ENCODE measurements at regions not wholly inside any gene's neighbourhood (a gene's known extent, or its start where the extent isn't known, plus 50 kb on each side); places are given as distances from the start of the nearest gene placed in this dataset.

DNA sequence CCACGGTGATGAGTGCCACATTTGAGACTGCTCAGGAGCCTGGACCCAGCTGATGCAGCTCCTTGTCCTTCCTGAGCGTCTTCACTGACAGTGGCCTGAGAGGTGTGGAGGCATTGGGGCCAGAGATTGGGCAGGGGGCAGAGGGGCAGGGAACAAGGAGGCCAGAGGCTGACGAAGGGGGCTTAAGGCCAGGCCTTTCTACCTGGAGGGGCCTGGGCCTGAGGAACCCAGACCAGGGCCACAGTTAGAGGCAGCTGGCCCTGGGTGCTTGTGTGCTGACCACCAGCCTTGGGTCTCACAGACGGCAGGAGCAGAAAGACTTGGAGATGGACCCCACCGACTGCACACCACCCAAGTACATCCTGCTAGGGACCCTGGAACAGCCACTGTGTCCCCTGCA lies 168.2 kb upstream of the ZNF267 start:
- no peak overlapping the region for H3K27ac ChIP-seq (replicated peaks in 1 of 4)
- no peak overlapping the region for H3K4me3 ChIP-seq
- TF ChIP-seq POLR2AphosphoS5 (IDR thresholded peaks at IDR 0.05), result no peak
- TF ChIP-seq POLR2A (IDR thresholded peaks at IDR 0.05; ENCODE audit: low read depth), result no peak
- TF ChIP-seq, protein P1, sequence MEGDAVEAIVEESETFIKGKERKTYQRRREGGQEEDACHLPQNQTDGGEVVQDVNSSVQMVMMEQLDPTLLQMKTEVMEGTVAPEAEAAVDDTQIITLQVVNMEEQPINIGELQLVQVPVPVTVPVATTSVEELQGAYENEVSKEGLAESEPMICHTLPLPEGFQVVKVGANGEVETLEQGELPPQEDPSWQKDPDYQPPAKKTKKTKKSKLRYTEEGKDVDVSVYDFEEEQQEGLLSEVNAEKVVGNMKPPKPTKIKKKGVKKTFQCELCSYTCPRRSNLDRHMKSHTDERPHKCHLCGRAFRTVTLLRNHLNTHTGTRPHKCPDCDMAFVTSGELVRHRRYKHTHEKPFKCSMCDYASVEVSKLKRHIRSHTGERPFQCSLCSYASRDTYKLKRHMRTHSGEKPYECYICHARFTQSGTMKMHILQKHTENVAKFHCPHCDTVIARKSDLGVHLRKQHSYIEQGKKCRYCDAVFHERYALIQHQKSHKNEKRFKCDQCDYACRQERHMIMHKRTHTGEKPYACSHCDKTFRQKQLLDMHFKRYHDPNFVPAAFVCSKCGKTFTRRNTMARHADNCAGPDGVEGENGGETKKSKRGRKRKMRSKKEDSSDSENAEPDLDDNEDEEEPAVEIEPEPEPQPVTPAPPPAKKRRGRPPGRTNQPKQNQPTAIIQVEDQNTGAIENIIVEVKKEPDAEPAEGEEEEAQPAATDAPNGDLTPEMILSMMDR (IDR thresholded peaks at IDR 0.05), result no peak
- no peak for TF ChIP-seq EP300 (IDR thresholded peaks at IDR 0.05)
- DNase-seq (ENCODE audit: extremely low spot score), result no peak
- H3K36me3 ChIP-seq, result peaks cover 35 to 74% (median 61%) of the 10 kb centered on the region in 4 donors
- WGBS, result 93% methylated on average over 3 of the region's 5 CpGs
- peaks cover 8 to 23% (median 15%) of the 10 kb centered on the region in 4 donors for H3K4me1 ChIP-seq
- intact Hi-C loops (cut with DNase I), result loop anchor here (10.0 kb wide), 1 partner anchor 741 kb away; no protein-coding TSS in a partner anchor
- no peaks in the 10 kb centered on the region for H3K27me3 ChIP-seq
- H3K9me3 ChIP-seq, result no peaks in the 10 kb centered on the region

DNA sequence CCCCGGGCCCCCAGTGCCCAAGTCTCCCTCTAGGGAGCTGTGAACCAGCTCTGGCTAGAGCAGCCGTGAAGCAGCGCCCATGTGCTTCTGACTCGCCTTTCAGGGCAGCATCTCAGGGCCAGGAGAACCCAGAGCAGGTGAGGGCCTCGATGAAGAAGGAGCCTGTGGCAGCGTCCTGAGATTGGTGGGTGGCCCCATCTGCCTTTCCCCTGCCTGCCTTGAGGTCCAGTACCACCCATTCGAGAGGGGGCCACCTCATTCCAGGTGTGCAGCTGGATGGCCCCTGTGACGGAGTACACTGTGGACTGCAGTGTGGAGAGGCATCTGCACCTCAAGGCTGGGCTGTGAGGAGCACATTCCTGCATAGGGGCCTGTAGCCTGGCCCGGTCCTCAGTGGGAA lies 167.3 kb upstream of the ZNF267 start:
- TF ChIP-seq EP300 (IDR thresholded peaks at IDR 0.05) (no peak), POLR2A (IDR thresholded peaks at IDR 0.05; ENCODE audit: low read depth) (no peak), POLR2AphosphoS5 (IDR thresholded peaks at IDR 0.05) (no peak)
- TF ChIP-seq, protein P1 (IDR thresholded peaks at IDR 0.05), result no peak
- Histone ChIP-seq H3K4me3 (no peak overlapping the region), H3K9me3 (no peaks in the 10 kb centered on the region), H3K27ac (replicated peaks in 1 of 4) (no peak overlapping the region), H3K27me3 (no peaks in the 10 kb centered on the region), H3K4me1 (peaks cover 4 to 16% (median 8%) of the 10 kb centered on the region in 4 donors), H3K36me3 (peaks cover 35 to 74% (median 61%) of the 10 kb centered on the region in 4 donors)
- WGBS, result 75% methylated on average over 7 of the region's 9 CpGs
- no peak for DNase-seq (ENCODE audit: extremely low spot score)
- intact Hi-C loops (cut with DNase I), result loop anchor here (10.0 kb wide), 1 partner anchor 742 kb away; no protein-coding TSS in a partner anchor

DNA sequence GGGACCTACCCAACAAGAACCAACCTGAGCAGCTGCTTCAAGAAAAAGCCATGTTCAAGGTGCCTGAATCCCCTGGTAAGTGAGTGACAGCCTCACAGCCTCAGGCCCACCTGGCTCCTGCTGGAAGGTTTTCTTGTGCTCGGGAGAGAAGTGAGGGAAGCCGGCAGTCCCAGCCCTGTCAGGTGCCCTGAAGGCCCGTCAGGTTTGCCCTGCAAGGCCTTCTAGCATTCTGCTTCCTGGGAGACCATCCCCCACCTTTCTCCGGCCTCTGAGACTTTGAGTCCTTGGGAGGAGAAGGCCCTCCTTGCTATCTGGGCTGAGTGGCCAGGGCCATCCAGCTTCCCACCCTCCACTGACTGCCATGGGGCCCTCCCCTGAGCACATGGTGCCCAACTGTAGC lies 166.7 kb upstream of the ZNF267 start:
- Histone ChIP-seq H3K9me3 (no peaks in the 10 kb centered on the region), H3K27me3 (no peaks in the 10 kb centered on the region), H3K4me1 (peaks cover 0 to 10% (median 2%) of the 10 kb centered on the region in 4 donors), H3K27ac (replicated peaks in 1 of 4) (no peak overlapping the region), H3K4me3 (no peak overlapping the region), H3K36me3 (peaks cover 35 to 74% (median 61%) of the 10 kb centered on the region in 4 donors)
- no peak for DNase-seq (ENCODE audit: extremely low spot score)
- WGBS, result 100% methylated on average over 2 of the region's 4 CpGs
- no peak for TF ChIP-seq POLR2AphosphoS5 (IDR thresholded peaks at IDR 0.05)
- TF ChIP-seq EP300 (IDR thresholded peaks at IDR 0.05), result no peak
- TF ChIP-seq POLR2A (IDR thresholded peaks at IDR 0.05; ENCODE audit: low read depth), result no peak
- TF ChIP-seq, protein P1 (IDR thresholded peaks at IDR 0.05), result no peak
- intact Hi-C loops (cut with DNase I), result loop anchor here (10.0 kb wide), 1 partner anchor 742 kb away; no protein-coding TSS in a partner anchor

DNA sequence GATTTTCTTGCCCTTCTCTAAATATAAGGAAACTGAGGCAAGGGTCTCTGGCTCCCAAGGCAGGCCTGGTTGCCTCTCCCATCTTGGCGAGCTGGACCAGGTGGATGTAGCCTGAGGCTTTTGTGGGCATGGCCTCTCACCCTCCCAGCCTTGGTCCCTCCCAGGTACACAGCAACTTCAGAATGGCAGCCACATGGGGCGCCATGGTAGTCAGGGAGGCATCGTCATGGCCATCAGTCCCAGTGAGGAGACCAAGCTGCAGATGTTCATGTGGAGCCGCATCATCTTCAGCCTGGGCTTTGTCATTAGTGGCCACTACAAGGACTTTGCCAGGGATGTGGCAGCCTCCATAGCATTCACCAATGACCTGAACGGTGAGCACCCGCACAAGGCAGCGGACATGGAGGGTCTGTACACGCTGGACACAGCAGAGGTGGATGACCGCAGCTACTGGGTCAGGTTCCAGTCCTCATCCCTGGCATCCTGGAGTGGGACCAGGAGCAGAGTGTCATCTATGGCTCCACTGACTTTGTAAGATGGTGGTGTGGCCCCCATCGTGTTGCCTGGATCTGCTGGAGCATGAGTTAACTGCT lies 165.8 kb upstream of the ZNF267 start:
- H3K4me3 ChIP-seq, result no peak overlapping the region
- no peak overlapping the region for H3K27ac ChIP-seq (replicated peaks in 1 of 4)
- no peak for DNase-seq (ENCODE audit: extremely low spot score)
- peaks cover 0 to 3% (median under 1%) of the 10 kb centered on the region in 4 donors for H3K4me1 ChIP-seq
- no peaks in the 10 kb centered on the region for H3K27me3 ChIP-seq
- intact Hi-C loops (cut with DNase I), result loop anchor here (10.0 kb wide), 1 partner anchor 743 kb away; no protein-coding TSS in a partner anchor
- WGBS, result 100% methylated on average over 2 of the region's 10 CpGs
- no peak for TF ChIP-seq EP300 (IDR thresholded peaks at IDR 0.05)
- TF ChIP-seq, protein P1 (IDR thresholded peaks at IDR 0.05), result no peak
- TF ChIP-seq POLR2A (IDR thresholded peaks at IDR 0.05; ENCODE audit: low read depth), result no peak
- TF ChIP-seq POLR2AphosphoS5 (IDR thresholded peaks at IDR 0.05), result no peak
- no peaks in the 10 kb centered on the region for H3K9me3 ChIP-seq
- peaks cover 35 to 68% (median 59%) of the 10 kb centered on the region in 4 donors for H3K36me3 ChIP-seq

Measured in esophagus muscularis mucosa (tissue), 4 donors.